ENCODE measurements at regions not wholly inside any gene's neighbourhood (a gene's known extent, or its start where the extent isn't known, plus 50 kb on each side); places are given as distances from the start of the nearest gene placed in this dataset.

- Histone ChIP-seq H2AFZ (ENCODE audit: low read depth) (no peak overlapping the region), H4K20me1 (ENCODE audit: insufficient read depth) (no peaks in the 10 kb centered on the region), H3K27me3 (ENCODE audit: insufficient read depth, low read depth) (no peaks in the 10 kb centered on the region), H3K9ac (no peak overlapping the region), H3K79me2 (ENCODE audit: insufficient read depth, low read depth) (no peaks in the 10 kb centered on the region), H3K27ac (no peak overlapping the region), H3K4me1 (ENCODE audit: low read depth, poor library complexity, severe bottlenecking) (peaks cover 7% of the 10 kb centered on the region), H3K4me2 (no peak overlapping the region), H3K4me3 (IDR thresholded peaks at IDR 0.05; ENCODE audit: insufficient read depth, low read depth, low read length) (no peak overlapping the region), H3K36me3 (ENCODE audit: insufficient read depth) (no peaks in the 10 kb centered on the region)
- no peak for TF ChIP-seq CTCF (conservative IDR thresholded peaks at IDR 0.05; ENCODE audit: low read depth, low read length)
These were observed 297.8 kb downstream of the ARL4A start for GRCh38 chr7:12985228-12985627.

GRCh38 chr7:12985752-12986151, 298.3 kb downstream of the ARL4A start:
- Histone ChIP-seq H3K36me3 (ENCODE audit: insufficient read depth) (no peaks in the 10 kb centered on the region), H3K27ac (no peak overlapping the region), H3K79me2 (ENCODE audit: insufficient read depth, low read depth) (no peaks in the 10 kb centered on the region), H3K4me3 (IDR thresholded peaks at IDR 0.05; ENCODE audit: insufficient read depth, low read depth, low read length) (no peak overlapping the region), H3K4me1 (ENCODE audit: low read depth, poor library complexity, severe bottlenecking) (peaks cover 7% of the 10 kb centered on the region), H3K4me2 (no peak overlapping the region), H4K20me1 (ENCODE audit: insufficient read depth) (no peaks in the 10 kb centered on the region), H3K27me3 (ENCODE audit: insufficient read depth, low read depth) (no peaks in the 10 kb centered on the region), H2AFZ (ENCODE audit: low read depth) (no peak overlapping the region), H3K9ac (no peak overlapping the region)
- no peak for TF ChIP-seq CTCF (conservative IDR thresholded peaks at IDR 0.05; ENCODE audit: low read depth, low read length)

GRCh38 chr7:12987238-12987637, 299.8 kb downstream of the ARL4A start:
- no peaks in the 10 kb centered on the region for H4K20me1 ChIP-seq (ENCODE audit: insufficient read depth)
- H3K9ac ChIP-seq = no peak overlapping the region
- H3K27ac ChIP-seq = no peak overlapping the region
- H3K4me2 ChIP-seq = no peak overlapping the region
- H3K4me3 ChIP-seq (IDR thresholded peaks at IDR 0.05; ENCODE audit: insufficient read depth, low read depth, low read length) = no peak overlapping the region
- no peak for TF ChIP-seq CTCF (conservative IDR thresholded peaks at IDR 0.05; ENCODE audit: low read depth, low read length)
- no peak overlapping the region for H2AFZ ChIP-seq (ENCODE audit: low read depth)
- no peaks in the 10 kb centered on the region for H3K79me2 ChIP-seq (ENCODE audit: insufficient read depth, low read depth)
- no peaks in the 10 kb centered on the region for H3K36me3 ChIP-seq (ENCODE audit: insufficient read depth)
- H3K4me1 ChIP-seq (ENCODE audit: low read depth, poor library complexity, severe bottlenecking) = peaks cover 3% of the 10 kb centered on the region
- no peaks in the 10 kb centered on the region for H3K27me3 ChIP-seq (ENCODE audit: insufficient read depth, low read depth)

- TF ChIP-seq CTCF (conservative IDR thresholded peaks at IDR 0.05; ENCODE audit: low read depth, low read length) = no peak
- no peaks in the 10 kb centered on the region for H3K27me3 ChIP-seq (ENCODE audit: insufficient read depth, low read depth)
- H3K79me2 ChIP-seq (ENCODE audit: insufficient read depth, low read depth) = no peaks in the 10 kb centered on the region
- H2AFZ ChIP-seq (ENCODE audit: low read depth) = no peak overlapping the region
- H3K4me2 ChIP-seq = no peak overlapping the region
- H4K20me1 ChIP-seq (ENCODE audit: insufficient read depth) = no peaks in the 10 kb centered on the region
- H3K36me3 ChIP-seq (ENCODE audit: insufficient read depth) = no peaks in the 10 kb centered on the region
- H3K4me3 ChIP-seq (IDR thresholded peaks at IDR 0.05; ENCODE audit: insufficient read depth, low read depth, low read length) = no peak overlapping the region
- no peak overlapping the region for H3K9ac ChIP-seq
- no peaks in the 10 kb centered on the region for H3K4me1 ChIP-seq (ENCODE audit: low read depth, poor library complexity, severe bottlenecking)
- H3K27ac ChIP-seq = no peak overlapping the region
These were observed 303.0 kb downstream of the ARL4A start for GRCh38 chr7:12990440-12990839.

GRCh38 chr7:12993025-12993424, 305.6 kb downstream of the ARL4A start:
- Histone ChIP-seq H3K36me3 (ENCODE audit: insufficient read depth) (no peaks in the 10 kb centered on the region), H3K79me2 (ENCODE audit: insufficient read depth, low read depth) (no peaks in the 10 kb centered on the region), H3K27me3 (ENCODE audit: insufficient read depth, low read depth) (no peaks in the 10 kb centered on the region), H3K4me3 (IDR thresholded peaks at IDR 0.05; ENCODE audit: insufficient read depth, low read depth, low read length) (no peak overlapping the region), H3K4me1 (ENCODE audit: low read depth, poor library complexity, severe bottlenecking) (no peaks in the 10 kb centered on the region), H3K9ac (no peak overlapping the region), H3K27ac (no peak overlapping the region), H3K4me2 (no peak overlapping the region), H4K20me1 (ENCODE audit: insufficient read depth) (no peaks in the 10 kb centered on the region), H2AFZ (ENCODE audit: low read depth) (no peak overlapping the region)
- no peak for TF ChIP-seq CTCF (conservative IDR thresholded peaks at IDR 0.05; ENCODE audit: low read depth, low read length)

Measured in KMS-11 (cell line).